Sigmoid colon (tissue), 4 donors: ENCODE measurements at regions not wholly inside any gene's neighbourhood (a gene's known extent, or its start where the extent isn't known, plus 50 kb on each side); places are given as distances from the start of the nearest gene placed in this dataset.

ENCODE experiments used
- CTCF ChIP-seq, 4 experiments: fragments of 450-650 bp in 3 of 4; fragments of 200-600 bp in 1 of 4; IDR thresholded peaks; one replicate each; pipeline ENCODE4 v1.5.1; 2016 to 2019; ENCODE audit warnings: antibody characterized with exemption in 4 of 4, mild to moderate bottlenecking in 3 of 4, moderate library complexity in 2 of 4
- EP300 ChIP-seq, 4 donors: sonication (generic); formaldehyde crosslinking; IDR thresholded peaks; one replicate each; pipeline ENCODE4 v1.6.1; 2017; ENCODE audit warnings: antibody characterized with exemption in 4 of 4
- POLR2A ChIP-seq, 2 donors: fragments of 450-650 bp; IDR thresholded peaks; one replicate each; pipeline ENCODE4 v1.6.1; 2016; ENCODE audit warnings: antibody characterized with exemption in 2 of 2, mild to moderate bottlenecking in 2 of 2, moderate library complexity in 2 of 2
- POLR2AphosphoS5 ChIP-seq, 4 donors: sonication (generic); formaldehyde crosslinking; IDR thresholded peaks; one replicate each; pipeline ENCODE4 v1.6.1; 2017; ENCODE audit warnings: antibody characterized with exemption in 4 of 4

- TF ChIP-seq POLR2A (IDR thresholded peaks at IDR 0.05) (no peak), CTCF (IDR thresholded peaks at IDR 0.05) (no peak), EP300 (IDR thresholded peaks at IDR 0.05) (no peak), POLR2AphosphoS5 (IDR thresholded peaks at IDR 0.05) (no peak)
Measured at GRCh38 chr17:69810326-69810965, 264.6 kb upstream of the KCNJ16 start.
